ENCODE measurements at regions not wholly inside any gene's neighbourhood (a gene's known extent, or its start where the extent isn't known, plus 50 kb on each side); places are given as distances from the start of the nearest gene placed in this dataset.

DNA sequence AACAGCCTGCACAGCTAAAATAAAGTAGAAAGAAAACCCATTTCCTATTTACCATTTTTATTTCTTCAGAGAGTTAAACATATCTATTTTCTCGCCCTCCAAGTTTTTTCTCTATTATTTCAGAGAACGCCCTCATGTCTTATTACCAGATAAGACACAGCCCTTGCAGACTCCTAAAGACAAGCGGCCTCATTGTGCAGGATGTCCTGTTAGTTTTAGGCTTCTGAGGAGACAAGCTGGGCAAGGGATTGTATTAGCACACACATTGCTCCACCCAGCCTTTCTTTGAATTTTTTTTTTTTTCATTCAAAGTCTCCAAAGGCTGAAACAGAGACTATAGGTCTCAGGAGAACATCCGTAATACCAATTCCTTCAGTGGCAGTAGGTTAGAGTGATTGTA, 101.8 kb upstream of the UBL3 start:
- Mint-ChIP-seq H3K4me1 (ENCODE audit: unreplicated experiment) (peaks cover 10% of the 10 kb centered on the region), H3K9me3 (ENCODE audit: unreplicated experiment) (no peaks in the 10 kb centered on the region), H3K27ac (ENCODE audit: unreplicated experiment) (no peak overlapping the region), H3K27me3 (ENCODE audit: unreplicated experiment) (peaks cover 30% of the 10 kb centered on the region), H3K36me3 (ENCODE audit: unreplicated experiment) (no peaks in the 10 kb centered on the region), H3K4me3 (ENCODE audit: unreplicated experiment) (no peak overlapping the region)
- DNase-seq (ENCODE audit: extremely low spot score, unreplicated experiment), result no peak
- TF ChIP-seq, protein P1, sequence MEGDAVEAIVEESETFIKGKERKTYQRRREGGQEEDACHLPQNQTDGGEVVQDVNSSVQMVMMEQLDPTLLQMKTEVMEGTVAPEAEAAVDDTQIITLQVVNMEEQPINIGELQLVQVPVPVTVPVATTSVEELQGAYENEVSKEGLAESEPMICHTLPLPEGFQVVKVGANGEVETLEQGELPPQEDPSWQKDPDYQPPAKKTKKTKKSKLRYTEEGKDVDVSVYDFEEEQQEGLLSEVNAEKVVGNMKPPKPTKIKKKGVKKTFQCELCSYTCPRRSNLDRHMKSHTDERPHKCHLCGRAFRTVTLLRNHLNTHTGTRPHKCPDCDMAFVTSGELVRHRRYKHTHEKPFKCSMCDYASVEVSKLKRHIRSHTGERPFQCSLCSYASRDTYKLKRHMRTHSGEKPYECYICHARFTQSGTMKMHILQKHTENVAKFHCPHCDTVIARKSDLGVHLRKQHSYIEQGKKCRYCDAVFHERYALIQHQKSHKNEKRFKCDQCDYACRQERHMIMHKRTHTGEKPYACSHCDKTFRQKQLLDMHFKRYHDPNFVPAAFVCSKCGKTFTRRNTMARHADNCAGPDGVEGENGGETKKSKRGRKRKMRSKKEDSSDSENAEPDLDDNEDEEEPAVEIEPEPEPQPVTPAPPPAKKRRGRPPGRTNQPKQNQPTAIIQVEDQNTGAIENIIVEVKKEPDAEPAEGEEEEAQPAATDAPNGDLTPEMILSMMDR (IDR thresholded peaks at IDR 0.05), result no peak

- H3K4me1 Mint-ChIP-seq (ENCODE audit: unreplicated experiment), result no peaks in the 10 kb centered on the region
- DNase-seq (ENCODE audit: extremely low spot score, unreplicated experiment), result peak; percentile 64
- H3K4me3 Mint-ChIP-seq (ENCODE audit: unreplicated experiment), result no peak overlapping the region
- no peaks in the 10 kb centered on the region for H3K9me3 Mint-ChIP-seq (ENCODE audit: unreplicated experiment)
- no peak overlapping the region for H3K27ac Mint-ChIP-seq (ENCODE audit: unreplicated experiment)
- TF ChIP-seq, protein P1 (IDR thresholded peaks at IDR 0.05), result no peak
- peaks cover 5% of the 10 kb centered on the region for H3K27me3 Mint-ChIP-seq (ENCODE audit: unreplicated experiment)
- H3K36me3 Mint-ChIP-seq (ENCODE audit: unreplicated experiment), result no peaks in the 10 kb centered on the region
Measured at GRCh38 chr13:29948791-29949190, 98.4 kb upstream of the UBL3 start.

DNA sequence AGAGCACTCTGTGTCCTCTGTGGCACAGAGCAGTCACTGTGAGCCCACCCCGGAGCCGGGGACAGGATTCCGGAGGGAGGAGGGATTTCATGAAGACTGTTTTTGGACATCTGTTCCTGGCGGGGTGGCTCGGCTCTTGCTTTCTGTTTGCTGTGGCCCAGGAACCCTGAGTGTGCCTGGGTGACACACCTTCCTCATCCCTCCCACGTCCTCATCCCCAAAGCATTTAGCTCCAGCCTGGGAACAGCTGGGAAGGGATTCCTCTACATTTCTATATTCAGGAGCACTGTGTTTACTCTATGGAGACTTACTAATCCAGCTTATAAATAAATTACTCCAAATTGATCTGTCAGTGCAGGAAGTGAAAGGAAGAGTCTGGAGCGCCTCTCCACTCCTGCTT, 97.8 kb upstream of the UBL3 start:
- H3K27ac Mint-ChIP-seq (ENCODE audit: unreplicated experiment), result no peak overlapping the region
- H3K4me1 Mint-ChIP-seq (ENCODE audit: unreplicated experiment), result no peaks in the 10 kb centered on the region
- DNase-seq (ENCODE audit: extremely low spot score, unreplicated experiment), result peak; percentile 48
- TF ChIP-seq, protein P1 (IDR thresholded peaks at IDR 0.05), result no peak
- no peaks in the 10 kb centered on the region for H3K36me3 Mint-ChIP-seq (ENCODE audit: unreplicated experiment)
- peaks cover 4% of the 10 kb centered on the region for H3K27me3 Mint-ChIP-seq (ENCODE audit: unreplicated experiment)
- H3K9me3 Mint-ChIP-seq (ENCODE audit: unreplicated experiment), result no peaks in the 10 kb centered on the region
- H3K4me3 Mint-ChIP-seq (ENCODE audit: unreplicated experiment), result no peak overlapping the region

GRCh38 chr13:29947839-29948238, 97.4 kb upstream of the UBL3 start:
- peaks cover 4% of the 10 kb centered on the region for H3K27me3 Mint-ChIP-seq (ENCODE audit: unreplicated experiment)
- TF ChIP-seq, protein P1 (IDR thresholded peaks at IDR 0.05), result no peak
- no peaks in the 10 kb centered on the region for H3K36me3 Mint-ChIP-seq (ENCODE audit: unreplicated experiment)
- no peak overlapping the region for H3K4me3 Mint-ChIP-seq (ENCODE audit: unreplicated experiment)
- H3K4me1 Mint-ChIP-seq (ENCODE audit: unreplicated experiment), result no peaks in the 10 kb centered on the region
- peak; percentile 64 for DNase-seq (ENCODE audit: extremely low spot score, unreplicated experiment)
- no peaks in the 10 kb centered on the region for H3K9me3 Mint-ChIP-seq (ENCODE audit: unreplicated experiment)
- H3K27ac Mint-ChIP-seq (ENCODE audit: unreplicated experiment), result no peak overlapping the region

- Mint-ChIP-seq H3K4me3 (ENCODE audit: unreplicated experiment) (no peak overlapping the region), H3K4me1 (ENCODE audit: unreplicated experiment) (no peaks in the 10 kb centered on the region), H3K9me3 (ENCODE audit: unreplicated experiment) (no peaks in the 10 kb centered on the region), H3K36me3 (ENCODE audit: unreplicated experiment) (no peaks in the 10 kb centered on the region), H3K27me3 (ENCODE audit: unreplicated experiment) (peaks cover 6% of the 10 kb centered on the region), H3K27ac (ENCODE audit: unreplicated experiment) (no peak overlapping the region)
- peak; percentile 38 for DNase-seq (ENCODE audit: extremely low spot score, unreplicated experiment)
- TF ChIP-seq, protein P1 (IDR thresholded peaks at IDR 0.05), result no peak
Measured at GRCh38 chr13:29946093-29946492, 95.7 kb upstream of the UBL3 start.

Data from osteocyte (in vitro differentiated cells).